GM21576 (cell line): ENCODE measurements at regions not wholly inside any gene's neighbourhood (a gene's known extent, or its start where the extent isn't known, plus 50 kb on each side); places are given as distances from the start of the nearest gene placed in this dataset.
"Not testable (repeated sequence)": the region's sequence is repeated elsewhere in the genome, so short reads cannot be mapped to it uniquely, and the experiment has no call there.

Source experiments
- ATAC-seq: cut with Tn5 transposase; IDR thresholded peaks from one replicate; pipeline ENCODE4 v1.9.1; 2021; ENCODE audit warnings: mild to moderate bottlenecking, moderate library complexity; ENCODE audit not compliant: unreplicated experiment

- ATAC-seq: no peak
These were observed 131.2 kb upstream of the LPCAT1 start for GRCh38 chr5:1654786-1655495.

- ATAC-seq: peak; percentile 74
These were observed 130.2 kb upstream of the LPCAT1 start for GRCh38 chr5:1653698-1654651.

- ATAC-seq: peak; percentile 44
These were observed 129.3 kb upstream of the LPCAT1 start for GRCh38 chr5:1652873-1653697.

GRCh38 chr5:1651971-1652872 lies 128.5 kb upstream of the LPCAT1 start:
- ATAC-seq: no peak

GRCh38 chr5:1651250-1651649 lies 127.5 kb upstream of the LPCAT1 start:
- ATAC-seq: no peak

- ATAC-seq: no peak
These were observed 125.8 kb upstream of the LPCAT1 start for GRCh38 chr5:1649554-1649953.

- no peak for ATAC-seq
These were observed 125.0 kb upstream of the LPCAT1 start for GRCh38 chr5:1648806-1649205.

- no peak for ATAC-seq
These were observed 123.8 kb upstream of the LPCAT1 start for GRCh38 chr5:1647580-1647979.

GRCh38 chr5:1644810-1645571 lies 121.2 kb upstream of the LPCAT1 start:
- ATAC-seq: peak; percentile 75

- not testable (repeated sequence) for ATAC-seq
These were observed 120.6 kb upstream of the LPCAT1 start for GRCh38 chr5:1644393-1644809.

GRCh38 chr5:1643651-1644392 lies 120.1 kb upstream of the LPCAT1 start:
- no peak for ATAC-seq

GRCh38 chr5:1642621-1643061 lies 118.9 kb upstream of the LPCAT1 start:
- no peak for ATAC-seq

GRCh38 chr5:1642221-1642620 lies 118.5 kb upstream of the LPCAT1 start:
- no peak for ATAC-seq

- ATAC-seq: peak; percentile 78
These were observed 117.9 kb upstream of the LPCAT1 start for GRCh38 chr5:1641560-1642166.

- no peak for ATAC-seq
These were observed 117.3 kb upstream of the LPCAT1 start for GRCh38 chr5:1641041-1641440.

GRCh38 chr5:1640421-1640881 lies 116.7 kb upstream of the LPCAT1 start:
- no peak for ATAC-seq

GRCh38 chr5:1639757-1640156 lies 116.0 kb upstream of the LPCAT1 start:
- no peak for ATAC-seq
